SW 1271 (cell line): ENCODE measurements at regions not wholly inside any gene's neighbourhood (a gene's known extent, or its start where the extent isn't known, plus 50 kb on each side); places are given as distances from the start of the nearest gene placed in this dataset.

Source experiments
- DNase-seq, 2 experiments: peaks; one replicate each; lab custom pipeline; 2025; lab: John Stamatoyannopoulos, UW

GRCh38 chr14:106813477-106813823, 1287.1 kb downstream of the TMEM121 start:
- DNase-seq = no peak

GRCh38 chr14:106820119-106820518, 1293.7 kb downstream of the TMEM121 start:
- no peak for DNase-seq

GRCh38 chr14:106821119-106821518, 1294.7 kb downstream of the TMEM121 start:
- no peak for DNase-seq

GRCh38 chr14:106822905-106823304, 1296.5 kb downstream of the TMEM121 start:
- no peak for DNase-seq

- no peak for DNase-seq
Measured at GRCh38 chr14:106823552-106823951, 1297.2 kb downstream of the TMEM121 start.

GRCh38 chr14:106826833-106827369, 1300.5 kb downstream of the TMEM121 start:
- no peak for DNase-seq

GRCh38 chr14:106831322-106831720, 1304.9 kb downstream of the TMEM121 start:
- DNase-seq = no peak

- DNase-seq = no peak
Measured at GRCh38 chr14:106837870-106838269, 1311.5 kb downstream of the TMEM121 start.

- no peak for DNase-seq
Measured at GRCh38 chr14:106838991-106839769, 1312.8 kb downstream of the TMEM121 start.

GRCh38 chr14:106840258-106840657, 1313.9 kb downstream of the TMEM121 start:
- DNase-seq = no peak

GRCh38 chr14:106840991-106841390, 1314.6 kb downstream of the TMEM121 start:
- no peak for DNase-seq

- DNase-seq = peak in 1 of 2 experiments; percentile 17
Measured at GRCh38 chr14:106841701-106842100, 1315.3 kb downstream of the TMEM121 start.

GRCh38 chr14:106842687-106843086, 1316.3 kb downstream of the TMEM121 start:
- peak in 1 of 2 experiments; percentile 27 for DNase-seq

GRCh38 chr14:106843386-106843785, 1317.0 kb downstream of the TMEM121 start:
- DNase-seq = no peak

GRCh38 chr14:106843951-106844483, 1317.6 kb downstream of the TMEM121 start:
- peak in 1 of 2 experiments; percentile 10 for DNase-seq

- no peak for DNase-seq
Measured at GRCh38 chr14:106844608-106845285, 1318.4 kb downstream of the TMEM121 start.

GRCh38 chr14:106845286-106846087, 1319.1 kb downstream of the TMEM121 start:
- DNase-seq = no peak

GRCh38 chr14:106846218-106846617, 1319.8 kb downstream of the TMEM121 start:
- no peak for DNase-seq

GRCh38 chr14:106848330-106849121, 1322.1 kb downstream of the TMEM121 start:
- DNase-seq = peak in 1 of 2 experiments; percentile 33

- DNase-seq = no peak
Measured at GRCh38 chr14:106850913-106851825, 1324.8 kb downstream of the TMEM121 start.
